ENCODE measurements at regions not wholly inside any gene's neighbourhood (a gene's known extent, or its start where the extent isn't known, plus 50 kb on each side); places are given as distances from the start of the nearest gene placed in this dataset.
A peak's percentile ranks its signal among the peaks of the same experiment; 100 is the strongest.

- no peak overlapping the region for H3K9ac ChIP-seq (ENCODE audit: insufficient read depth in 1 of 2, low read length in 2 of 2)
Observed at GRCh38 chr20:22390543-22390903, 193.8 kb downstream of the FOXA2 start.

GRCh38 chr20:22389836-22390542 lies 194.4 kb downstream of the FOXA2 start:
- Histone ChIP-seq H3K4me1 (ENCODE audit: control insufficient read depth in 5 of 5, insufficient read depth in 5 of 5, low read length in 5 of 5) (peaks cover 0 to 6% (median 0%) of the 10 kb centered on the region in 5 donors), H3K9ac (ENCODE audit: insufficient read depth in 1 of 2, low read length in 2 of 2) (no peak overlapping the region), H3K36me3 (ENCODE audit: control insufficient read depth in 4 of 4, insufficient read depth in 4 of 4, low read length in 4 of 4) (no peaks in the 10 kb centered on the region), H3K27ac (ENCODE audit: low read depth in 1 of 2, low read length in 1 of 2) (peak overlapping the region in 1 of 2 donors; percentile 61), H3K27me3 (ENCODE audit: control insufficient read depth in 3 of 3, insufficient read depth in 3 of 3, low read length in 2 of 3) (peaks cover 0 to 5% (median 0%) of the 10 kb centered on the region in 3 donors), H3K9me3 (ENCODE audit: control insufficient read depth in 4 of 4, insufficient read depth in 3 of 4, low read length in 3 of 4) (peaks cover 0 to 3% (median 0%) of the 10 kb centered on the region in 4 donors), H3K4me3 (no peak overlapping the region)
- DNase-seq (peak in 1 of 3 donors; percentile 49), ATAC-seq (ENCODE audit: insufficient read depth, low FRiP score) (peak; percentile 74)
- WGBS, 2 donors: 60 to 78% methylated on average over 8 of the region's 8 CpGs
- no peak for TF ChIP-seq CTCF (IDR thresholded peaks at IDR 0.05; ENCODE audit: control extremely low read depth, extremely low read depth)

More at GRCh38 chr20:22390543-22390903, 193.8 kb downstream of the FOXA2 start:
- no peak for TF ChIP-seq CTCF (IDR thresholded peaks at IDR 0.05; ENCODE audit: control extremely low read depth, extremely low read depth)
- Histone ChIP-seq H3K9me3 (ENCODE audit: control insufficient read depth in 4 of 4, insufficient read depth in 3 of 4, low read length in 3 of 4) (peaks cover 0 to 3% (median 0%) of the 10 kb centered on the region in 4 donors), H3K4me3 (no peak overlapping the region), H3K4me1 (ENCODE audit: control insufficient read depth in 5 of 5, insufficient read depth in 5 of 5, low read length in 5 of 5) (peaks cover 0 to 6% (median 0%) of the 10 kb centered on the region in 5 donors), H3K27ac (ENCODE audit: low read depth in 1 of 2, low read length in 1 of 2) (peak overlapping the region in 1 of 2 donors; percentile 61), H3K36me3 (ENCODE audit: control insufficient read depth in 4 of 4, insufficient read depth in 4 of 4, low read length in 4 of 4) (no peaks in the 10 kb centered on the region), H3K27me3 (ENCODE audit: control insufficient read depth in 3 of 3, insufficient read depth in 3 of 3, low read length in 2 of 3) (peaks cover 0 to 7% (median 0%) of the 10 kb centered on the region in 3 donors)
- DNase-seq: no peak
- ATAC-seq (ENCODE audit: insufficient read depth, low FRiP score): no peak
- 67 to 88% methylated on average over 5 of the region's 5 CpGs for WGBS, 2 donors

DNA sequence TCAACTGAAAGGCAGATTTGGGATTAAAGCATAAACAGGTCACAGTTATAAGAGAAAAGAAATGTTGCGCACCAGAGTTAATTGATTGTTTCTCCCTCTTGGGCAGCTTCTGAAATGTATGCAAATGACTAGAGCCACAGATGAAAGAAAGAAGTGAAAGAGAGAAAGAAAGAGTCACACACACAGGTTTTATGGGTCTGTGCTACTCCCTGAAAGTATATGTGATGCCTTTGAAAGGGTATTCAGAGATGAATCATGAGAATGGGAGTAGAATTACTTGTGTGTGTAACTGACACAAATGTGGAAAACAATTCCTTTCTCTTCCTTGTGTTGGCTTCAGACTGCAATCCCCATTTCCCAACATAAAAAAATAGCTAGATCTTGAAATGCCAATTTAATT lies 196.9 kb downstream of the FOXA2 start:
- H3K27ac ChIP-seq (ENCODE audit: low read depth in 1 of 2, low read length in 1 of 2): no peak overlapping the region
- no peak for DNase-seq
- WGBS, 2 donors: 90 to 98% methylated on average over 1 of the region's 1 CpG

More for the DNA sequence above, 196.9 kb downstream of the FOXA2 start:
- H3K4me3 ChIP-seq: no peak overlapping the region
- H3K36me3 ChIP-seq (ENCODE audit: control insufficient read depth in 4 of 4, insufficient read depth in 4 of 4, low read length in 4 of 4): no peaks in the 10 kb centered on the region
- H3K9ac ChIP-seq (ENCODE audit: insufficient read depth in 1 of 2, low read length in 2 of 2): no peak overlapping the region
- no peaks in the 10 kb centered on the region for H3K9me3 ChIP-seq (ENCODE audit: control insufficient read depth in 4 of 4, insufficient read depth in 3 of 4, low read length in 3 of 4)
- TF ChIP-seq CTCF (IDR thresholded peaks at IDR 0.05; ENCODE audit: control extremely low read depth, extremely low read depth): no peak
- peaks cover 0 to 10% (median 0%) of the 10 kb centered on the region in 5 donors for H3K4me1 ChIP-seq (ENCODE audit: control insufficient read depth in 5 of 5, insufficient read depth in 5 of 5, low read length in 5 of 5)
- H3K27me3 ChIP-seq (ENCODE audit: control insufficient read depth in 3 of 3, insufficient read depth in 3 of 3, low read length in 2 of 3): peaks cover 0 to 5% (median 0%) of the 10 kb centered on the region in 3 donors
- ATAC-seq (ENCODE audit: insufficient read depth, low FRiP score): no peak
